GM23338 (cell line): ENCODE measurements at regions not wholly inside any gene's neighbourhood (a gene's known extent, or its start where the extent isn't known, plus 50 kb on each side); places are given as distances from the start of the nearest gene placed in this dataset.

Experiments used
- ATAC-seq: fragments of 200-7000 bp; cut with Tn5 transposase; 3 replicates; pipeline ENCODE4 v1.9.1; 2020
- DNase-seq: peaks from one replicate; pipeline ENCODE4 v3.0.0-alpha.2; 2015; ENCODE audit warnings: low spot score
- H2AFZ ChIP-seq: fragments of 200-600 bp; sonication (generic); 2 replicates; pipeline ENCODE4 v1.8.0; 2016; ENCODE audit warnings: antibody characterized with exemption, mild to moderate bottlenecking, moderate library complexity
- H3F3A ChIP-seq: fragments of 200-600 bp; sonication (generic); replicated peaks from 2 replicates; pipeline ENCODE4 v1.8.0; 2017; ENCODE audit warnings: antibody characterized with exemption, mixed run types, low read depth
- H3K27ac ChIP-seq: fragments of 200-600 bp; sonication (generic); 2 replicates; pipeline ENCODE4 v1.6.1; 2016; ENCODE audit warnings: low read depth
- H3K27me3 ChIP-seq: fragments of 200-600 bp; sonication (generic); 2 replicates; pipeline ENCODE4 v1.8.0; 2016; ENCODE audit warnings: mild to moderate bottlenecking, mixed run types, moderate library complexity; ENCODE audit not compliant: insufficient read depth
- H3K36me3 ChIP-seq: fragments of 200-600 bp; sonication (generic); 2 replicates; pipeline ENCODE4 v1.8.0; 2016; ENCODE audit warnings: mild to moderate bottlenecking; ENCODE audit not compliant: insufficient read depth
- H3K4me1 ChIP-seq: fragments of 200-600 bp; sonication (generic); 2 replicates; pipeline ENCODE4 v1.8.0; 2016; ENCODE audit warnings: mild to moderate bottlenecking, moderate library complexity; ENCODE audit not compliant: insufficient read depth
- H3K4me2 ChIP-seq: fragments of 200-600 bp; sonication (generic); 2 replicates; pipeline ENCODE4 v1.7.1; 2017; ENCODE audit warnings: mixed run types
- H3K4me3 ChIP-seq: fragments of 200-600 bp; sonication (generic); 2 replicates; pipeline ENCODE4 v1.6.1; 2016; ENCODE audit warnings: mixed run types
- H3K79me2 ChIP-seq: fragments of 200-600 bp; sonication (generic); replicated peaks from 2 replicates; pipeline ENCODE4 v1.8.0; 2017; ENCODE audit warnings: mild to moderate bottlenecking; ENCODE audit not compliant: insufficient read depth
- H3K9me2 ChIP-seq: fragments of 200-600 bp; sonication (generic); 2 replicates; pipeline ENCODE4 v1.8.0; 2017; ENCODE audit not compliant: insufficient read depth
- H4K20me1 ChIP-seq: fragments of 200-600 bp; sonication (generic); replicated peaks from 2 replicates; pipeline ENCODE4 v1.8.0; 2017; ENCODE audit warnings: mild to moderate bottlenecking; ENCODE audit not compliant: insufficient read depth
- H3K27ac Mint-ChIP-seq: 2 replicates; pipeline ENCODE4 v1.8.0; 2020; ENCODE audit warnings: inconsistent platforms, mild to moderate bottlenecking, moderate library complexity, mixed read lengths
- H3K27me3 Mint-ChIP-seq: 3 replicates; pipeline ENCODE4 v1.8.0; 2022; ENCODE audit warnings: low read depth, mild to moderate bottlenecking, moderate library complexity, mixed read lengths, inconsistent platforms; ENCODE audit not compliant: insufficient read depth, poor library complexity
- H3K36me3 Mint-ChIP-seq: 3 replicates; pipeline ENCODE4 v1.8.0; 2021; ENCODE audit warnings: low read depth, mild to moderate bottlenecking, inconsistent platforms, moderate library complexity, mixed read lengths
- H3K4me1 Mint-ChIP-seq: 3 replicates; pipeline ENCODE4 v1.8.0; 2020; ENCODE audit warnings: mild to moderate bottlenecking, inconsistent platforms, mixed read lengths
- H3K4me3 Mint-ChIP-seq: 3 replicates; pipeline ENCODE4 v1.8.0; 2021; ENCODE audit warnings: moderate library complexity, mild to moderate bottlenecking, inconsistent platforms, mixed read lengths
- H3K9me3 Mint-ChIP-seq: 3 replicates; pipeline ENCODE4 v1.8.0; 2020; ENCODE audit warnings: moderate library complexity, mild to moderate bottlenecking, inconsistent platforms, mixed read lengths
- CREB1 ChIP-seq: fragments of 250-450 bp; sonication (Bioruptor Pico); IDR thresholded peaks from 2 replicates; pipeline ENCODE4 v1.5.0; 2020; ENCODE audit warnings: low read depth, mild to moderate bottlenecking, moderate library complexity
- CTCF ChIP-seq, 2 experiments: fragments of 200-600 bp in 1 of 2; sonication (generic) in 1 of 2; conservative IDR thresholded peaks; 2 replicates each; pipeline versions ENCODE4 v1.5.1 to v1.6.1; 2016 to 2017; ENCODE audit warnings: antibody characterized with exemption in 2 of 2, low read depth in 2 of 2, mild to moderate bottlenecking in 2 of 2, moderate library complexity in 1 of 2
- EZH2 ChIP-seq: fragments of 200-600 bp; sonication (generic); IDR thresholded peaks from one replicate; pipeline ENCODE4 v1.8.0; 2017; ENCODE audit warnings: antibody characterized with exemption, mild to moderate bottlenecking, low read depth; ENCODE audit not compliant: unreplicated experiment
- EZH2phosphoT487 ChIP-seq: fragments of 200-600 bp; sonication (generic); IDR thresholded peaks from one replicate; pipeline ENCODE4 v1.8.1; 2018; ENCODE audit warnings: antibody characterized with exemption; ENCODE audit not compliant: unreplicated experiment
- JUNB ChIP-seq: IDR thresholded peaks from one replicate; pipeline ENCODE4 v1.6.1; 2016; ENCODE audit warnings: antibody characterized with exemption; ENCODE audit not compliant: unreplicated experiment
- NANOG ChIP-seq: IDR thresholded peaks from 2 replicates; pipeline ENCODE4 v1.6.1; 2016; ENCODE audit warnings: antibody characterized with exemption, borderline replicate concordance
- REST ChIP-seq: IDR thresholded peaks from one replicate; pipeline ENCODE4 v1.6.1; 2018; ENCODE audit warnings: antibody characterized with exemption; ENCODE audit not compliant: unreplicated experiment
- STAT1 ChIP-seq: IDR thresholded peaks from one replicate; pipeline ENCODE4 v1.6.1; 2016; ENCODE audit warnings: antibody characterized with exemption; ENCODE audit not compliant: unreplicated experiment
- ZNF114 ChIP-seq: fragments of 250-450 bp; sonication (Bioruptor Pico); IDR thresholded peaks from 2 replicates; pipeline ENCODE4 v1.5.0; 2020; ENCODE audit warnings: mild to moderate bottlenecking, moderate library complexity
- ZNF331 ChIP-seq: fragments of 250-450 bp; sonication (Bioruptor Pico); IDR thresholded peaks from 2 replicates; pipeline ENCODE4 v1.5.0; 2020; ENCODE audit warnings: low read depth, mild to moderate bottlenecking, moderate library complexity
- ZNF462 ChIP-seq: fragments of 250-450 bp; sonication (Bioruptor Pico); IDR thresholded peaks from 2 replicates; pipeline ENCODE4 v1.5.0; 2020; ENCODE audit warnings: mild to moderate bottlenecking, moderate library complexity

- Histone ChIP-seq H3K4me3 (no peak overlapping the region), H3F3A (no peaks in the 10 kb centered on the region), H3K4me2 (no peak overlapping the region), H3K79me2 (no peaks in the 10 kb centered on the region), H3K27me3 (no peaks in the 10 kb centered on the region), H3K9me2 (no peaks in the 10 kb centered on the region), H2AFZ (no peak overlapping the region), H3K27ac (no peak overlapping the region), H3K4me1 (peaks cover 16% of the 10 kb centered on the region), H3K36me3 (no peaks in the 10 kb centered on the region), H4K20me1 (no peaks in the 10 kb centered on the region)
- Mint-ChIP-seq H3K36me3 (peaks cover 13% of the 10 kb centered on the region; the same call in 2 of the 3 replicates), H3K27me3 (peaks cover 6% of the 10 kb centered on the region), H3K27ac (no peak overlapping the region), H3K4me3 (no peak overlapping the region), H3K9me3 (peaks cover 21% of the 10 kb centered on the region), H3K4me1 (peaks cover 21% of the 10 kb centered on the region)
- no peak for ATAC-seq
- TF ChIP-seq EZH2 (no peak), CREB1 (CRISPR knock-in tag) (no peak), ZNF331 (CRISPR knock-in tag) (no peak)
- no peak for DNase-seq
Observed at GRCh38 chrX:39972340-39972739, 125.4 kb downstream of the BCOR start.

- Histone ChIP-seq H3K9me2 (no peaks in the 10 kb centered on the region), H3K79me2 (no peaks in the 10 kb centered on the region)
- TF ChIP-seq STAT1: no peak
- no peak for TF ChIP-seq EZH2
- TF ChIP-seq CREB1 (CRISPR knock-in tag): no peak
- TF ChIP-seq EZH2phosphoT487: no peak
- TF ChIP-seq ZNF462 (CRISPR knock-in tag): no peak
- TF ChIP-seq ZNF114 (CRISPR knock-in tag): no peak
- TF ChIP-seq REST: no peak
- TF ChIP-seq JUNB: no peak
- TF ChIP-seq NANOG: no peak
- TF ChIP-seq ZNF331 (CRISPR knock-in tag): no peak
- no peak for TF ChIP-seq CTCF (conservative IDR thresholded peaks at IDR 0.05; ENCODE audit: low read depth in 2 of 2)
Observed at GRCh38 chrX:39973810-39974209, 123.9 kb downstream of the BCOR start.

More at GRCh38 chrX:39973810-39974209, 123.9 kb downstream of the BCOR start:
- Histone ChIP-seq H4K20me1 (no peaks in the 10 kb centered on the region), H3K4me2 (no peak overlapping the region), H3F3A (no peaks in the 10 kb centered on the region), H3K27ac (no peak overlapping the region), H3K36me3 (no peaks in the 10 kb centered on the region), H3K27me3 (no peaks in the 10 kb centered on the region), H3K4me1 (peaks cover 13% of the 10 kb centered on the region), H3K4me3 (no peak overlapping the region), H2AFZ (no peak overlapping the region)
- Mint-ChIP-seq H3K27ac (no peak overlapping the region), H3K27me3 (peaks cover 6% of the 10 kb centered on the region), H3K36me3 (peaks cover 13% of the 10 kb centered on the region; the same call in 2 of the 3 replicates), H3K4me3 (no peak overlapping the region), H3K9me3 (peaks cover 21% of the 10 kb centered on the region), H3K4me1 (peaks cover 17% of the 10 kb centered on the region)
- ATAC-seq (no peak), DNase-seq (no peak)
